HG02885 (cell line): ENCODE measurements at regions not wholly inside any gene's neighbourhood (a gene's known extent, or its start where the extent isn't known, plus 50 kb on each side); places are given as distances from the start of the nearest gene placed in this dataset.
A peak's percentile ranks its signal among the peaks of the same experiment; 100 is the strongest.

ENCODE experiments used
- ATAC-seq: cut with Tn5 transposase; IDR thresholded peaks from one replicate; pipeline ENCODE4 v1.9.1; 2021; ENCODE audit warnings: mild to moderate bottlenecking; ENCODE audit not compliant: unreplicated experiment, poor library complexity

DNA sequence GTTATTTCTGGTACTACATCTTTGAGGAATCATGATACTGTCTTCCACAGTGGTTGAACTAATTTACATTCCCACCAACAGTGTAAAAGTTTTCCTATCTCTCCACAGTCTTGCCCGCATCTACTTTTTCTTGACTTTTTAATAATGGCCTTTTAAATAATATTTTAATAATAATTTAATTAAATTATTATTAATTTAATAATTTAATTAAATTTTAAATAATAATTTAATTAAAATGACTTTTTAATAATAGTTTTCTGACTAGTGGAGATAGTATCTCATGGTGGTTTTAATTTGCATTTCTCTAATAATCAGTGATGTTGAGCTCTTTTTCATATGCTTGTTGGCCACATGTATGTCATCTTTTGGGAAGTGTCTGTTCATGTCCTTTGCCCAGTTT lies 1395.0 kb upstream of the ADGRL3 start:
- ATAC-seq = no peak

DNA sequence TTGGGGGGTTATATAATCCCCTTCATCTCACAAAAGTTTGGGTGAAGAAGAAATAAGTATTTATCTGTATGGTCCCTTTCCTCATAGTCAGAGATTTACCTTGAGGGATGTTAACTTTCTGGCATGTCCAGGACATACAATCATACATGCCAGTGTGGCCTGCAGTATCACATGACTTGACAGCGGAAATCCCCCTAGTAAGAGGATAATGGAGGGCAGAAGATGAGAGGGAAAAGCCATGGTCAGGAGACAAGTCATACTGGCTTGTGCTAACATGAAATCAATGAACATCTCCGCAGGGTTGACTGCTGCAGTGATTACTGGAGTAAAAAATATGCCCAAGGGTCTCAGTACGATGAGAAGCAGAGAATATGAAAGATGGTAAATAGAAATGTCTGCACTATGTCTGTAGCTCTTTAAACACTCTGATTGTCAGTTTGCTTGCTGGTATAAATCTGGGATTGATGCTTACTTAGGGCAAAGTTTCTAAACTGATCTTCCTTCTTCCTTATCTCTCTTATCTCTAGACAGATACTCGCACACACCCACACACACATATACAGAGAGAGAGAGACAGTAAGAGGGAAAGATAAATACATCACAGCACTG lies 1385.6 kb upstream of the ADGRL3 start:
- no peak for ATAC-seq

DNA sequence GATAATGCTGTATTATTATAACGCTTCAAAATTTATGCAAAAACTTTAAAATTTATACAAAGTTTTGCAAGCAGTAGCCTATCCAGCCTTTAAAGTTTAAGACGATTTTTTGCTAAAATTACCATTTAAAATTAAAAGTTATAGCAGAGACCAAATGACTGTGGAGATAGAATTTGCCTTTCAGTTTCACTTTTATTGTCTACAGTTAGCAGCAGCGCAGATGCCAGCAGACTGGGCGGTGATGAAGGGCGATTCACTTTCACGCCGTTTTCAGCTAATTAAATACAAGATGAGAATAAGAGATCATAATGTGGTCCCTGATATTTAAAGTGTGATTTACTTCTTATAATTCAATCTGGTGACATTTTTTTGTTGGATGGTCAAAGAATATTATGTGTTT lies 1381.5 kb upstream of the ADGRL3 start:
- ATAC-seq = peak; percentile 81

DNA sequence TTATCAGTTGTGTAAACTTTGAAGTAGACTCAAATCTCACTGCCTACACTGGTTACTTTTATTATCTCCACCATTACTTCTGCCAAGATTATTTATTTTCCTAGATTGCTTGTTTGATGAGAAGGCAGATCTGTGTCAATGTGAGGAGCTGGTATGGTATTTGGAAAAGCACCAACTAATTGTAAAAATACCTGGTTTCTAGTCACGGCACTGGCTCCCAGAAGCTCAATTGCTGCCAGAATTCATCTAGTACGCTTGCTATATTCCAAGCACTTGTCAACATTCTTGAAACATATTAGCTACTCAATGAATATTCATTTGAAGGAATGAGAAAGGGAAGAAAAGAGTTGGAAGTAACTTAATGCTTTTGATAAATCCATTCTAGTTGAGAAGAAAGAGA lies 1376.8 kb upstream of the ADGRL3 start:
- no peak for ATAC-seq

DNA sequence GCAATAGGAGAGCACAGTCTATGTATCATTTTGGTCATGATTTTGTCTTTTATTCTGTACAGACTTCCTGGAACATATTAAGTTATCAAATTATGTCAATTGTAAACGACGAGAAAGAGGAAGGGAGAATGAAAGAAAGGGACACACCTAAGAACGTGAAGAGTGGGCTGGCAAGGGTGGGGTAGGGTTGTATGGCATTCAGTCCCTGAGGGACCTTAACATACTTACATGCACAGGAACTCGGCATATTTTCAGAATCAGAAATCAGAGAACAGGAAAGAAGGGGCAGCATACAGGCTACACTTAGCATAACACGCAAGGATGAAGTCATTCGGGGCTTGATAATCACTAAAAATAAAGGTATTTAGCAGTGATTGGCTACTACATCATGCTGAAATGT lies 1375.0 kb upstream of the ADGRL3 start:
- no peak for ATAC-seq

DNA sequence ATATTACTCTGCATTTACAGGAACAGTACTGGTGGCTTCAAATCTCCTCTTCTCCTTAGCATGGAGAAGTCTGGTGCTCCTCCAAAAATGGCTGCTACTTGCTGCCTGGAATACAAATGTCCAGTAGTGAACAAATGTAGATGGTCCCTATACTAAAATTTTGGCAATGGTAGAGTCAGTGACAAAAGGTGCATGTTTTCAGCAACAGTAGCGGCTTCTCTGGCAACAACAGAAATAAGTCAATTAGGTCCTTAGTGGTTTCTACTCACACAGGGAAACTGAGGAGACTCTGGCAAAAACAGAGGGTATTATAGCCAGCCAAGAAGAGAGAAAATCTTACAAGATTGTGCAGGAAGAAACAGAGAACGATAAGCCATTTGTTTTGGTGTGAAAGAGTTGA lies 1368.4 kb upstream of the ADGRL3 start:
- no peak for ATAC-seq

DNA sequence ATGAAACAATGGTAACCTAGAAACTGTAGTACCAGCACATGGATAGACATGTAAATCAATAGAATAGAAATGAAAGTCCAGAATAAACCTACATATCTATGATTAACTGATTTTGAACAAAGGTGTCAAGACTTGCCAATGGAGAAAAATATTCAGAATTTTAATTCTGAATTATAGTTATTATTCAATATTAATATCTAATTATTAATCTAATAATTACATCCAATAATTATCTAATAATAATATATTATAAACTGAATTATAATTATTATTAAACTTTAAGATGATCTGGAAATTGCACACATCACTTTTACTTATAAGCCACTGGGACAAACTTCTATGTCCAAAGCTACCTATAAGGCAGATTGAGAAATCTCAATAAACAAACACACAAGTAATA lies 1365.2 kb upstream of the ADGRL3 start:
- ATAC-seq = no peak

DNA sequence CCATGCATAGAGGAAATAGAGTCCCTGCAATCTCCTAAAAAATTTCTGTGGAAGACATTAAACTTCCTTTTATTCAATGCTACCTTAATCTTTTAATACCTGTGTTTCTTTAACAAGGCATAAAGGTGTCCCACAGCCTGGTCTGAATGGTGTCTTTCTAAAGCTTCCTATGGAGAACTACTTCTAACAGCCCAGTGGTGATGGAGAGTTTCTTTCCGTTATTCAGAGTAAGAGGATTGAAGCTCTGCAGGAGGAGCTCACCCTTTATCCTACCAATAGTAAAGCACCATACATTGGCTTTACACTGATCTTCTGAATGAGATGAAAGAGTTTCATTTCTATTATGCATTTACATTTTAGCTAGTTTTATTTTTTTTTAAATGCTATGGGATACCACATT lies 1362.4 kb upstream of the ADGRL3 start:
- no peak for ATAC-seq

DNA sequence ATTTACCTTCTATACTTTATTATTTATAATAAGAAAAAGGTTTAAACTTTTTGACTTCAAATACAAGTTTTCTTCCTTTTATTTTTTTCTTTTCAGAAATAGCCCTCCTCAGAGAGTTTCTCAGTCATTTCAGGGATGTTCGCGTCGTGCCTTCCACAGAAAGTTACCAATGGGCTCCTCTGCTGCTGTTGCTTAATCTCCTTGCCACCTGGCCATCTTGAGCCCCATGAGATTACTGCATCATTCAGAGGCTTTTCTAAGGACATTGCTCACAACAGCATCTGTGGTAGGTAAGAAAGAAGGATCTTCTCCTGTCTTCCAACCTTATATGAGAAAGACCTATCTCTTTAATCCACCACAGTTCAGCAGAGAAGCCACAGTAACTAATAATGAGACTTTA lies 1361.9 kb upstream of the ADGRL3 start:
- ATAC-seq = no peak

DNA sequence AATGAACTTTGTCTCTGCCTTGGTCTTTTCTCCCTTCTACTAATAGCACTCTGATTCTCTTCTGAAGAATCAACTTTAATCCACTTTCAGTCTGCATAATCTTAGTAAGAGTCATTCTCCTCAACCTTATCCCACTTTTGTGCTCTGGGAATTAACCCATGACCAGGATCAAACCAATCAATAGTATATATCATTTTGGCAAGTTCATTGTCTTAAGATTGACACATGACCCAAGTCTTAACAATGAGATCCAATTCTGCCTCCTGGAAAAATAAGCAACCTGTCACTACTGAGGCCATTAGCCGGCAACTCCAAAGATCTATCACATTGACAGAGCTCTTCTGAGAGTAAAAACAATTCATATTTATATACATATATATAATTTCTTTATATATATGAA lies 1358.4 kb upstream of the ADGRL3 start:
- ATAC-seq = no peak

DNA sequence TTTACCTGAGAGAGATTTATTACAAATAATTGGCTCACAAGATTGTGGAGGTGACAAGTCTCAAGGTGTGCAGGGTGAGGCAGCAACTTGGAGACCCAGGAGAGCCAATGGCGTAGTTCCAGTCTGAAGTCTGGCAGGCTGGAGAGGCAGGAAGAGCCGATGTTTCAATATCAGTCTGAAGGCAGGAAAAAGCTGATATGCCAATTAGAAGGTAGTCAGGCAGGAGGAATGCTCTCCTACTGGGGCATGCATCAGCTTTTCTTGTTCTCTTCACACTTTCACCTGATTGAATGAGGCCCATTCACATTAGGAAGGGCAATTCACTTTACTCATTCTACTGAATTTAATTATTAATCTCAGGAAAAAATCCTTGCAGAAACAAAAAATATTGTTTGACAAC lies 1351.7 kb upstream of the ADGRL3 start:
- ATAC-seq = no peak

DNA sequence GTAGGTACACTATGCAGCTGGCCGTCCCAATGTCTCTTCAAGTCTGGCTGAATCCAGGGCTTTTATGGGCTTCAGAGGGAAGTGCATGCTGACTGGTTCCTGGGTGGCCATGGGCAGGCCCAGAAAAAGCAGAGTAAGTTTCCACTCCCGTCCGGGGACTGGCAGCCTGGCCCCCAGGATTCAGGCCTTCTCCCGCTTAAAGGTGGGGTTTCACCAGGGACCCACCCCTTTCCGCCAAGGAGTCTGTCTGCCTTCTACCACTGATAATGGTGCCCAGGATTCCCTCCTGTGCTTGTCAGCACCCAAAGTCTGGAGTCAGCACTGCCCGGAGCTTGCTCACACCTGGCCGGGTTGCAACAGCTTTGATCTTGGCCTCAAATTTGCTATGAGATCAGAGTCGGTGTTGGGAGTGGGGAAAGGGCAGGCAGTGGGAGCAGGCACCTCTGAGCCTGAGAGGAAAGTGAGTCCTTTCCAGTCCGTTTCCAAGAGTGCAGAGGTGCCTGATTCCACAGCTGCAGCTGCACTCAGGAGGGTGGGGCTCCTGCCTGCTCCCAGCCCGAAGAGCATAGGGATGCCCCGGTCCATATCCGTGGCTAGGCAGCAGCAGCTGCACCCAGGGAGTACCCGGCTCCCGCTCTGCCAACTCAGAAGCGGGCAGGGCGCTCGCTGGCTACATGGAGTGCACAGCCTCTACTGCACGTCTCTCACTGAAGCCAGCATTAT lies 1344.3 kb upstream of the ADGRL3 start:
- no peak for ATAC-seq

DNA sequence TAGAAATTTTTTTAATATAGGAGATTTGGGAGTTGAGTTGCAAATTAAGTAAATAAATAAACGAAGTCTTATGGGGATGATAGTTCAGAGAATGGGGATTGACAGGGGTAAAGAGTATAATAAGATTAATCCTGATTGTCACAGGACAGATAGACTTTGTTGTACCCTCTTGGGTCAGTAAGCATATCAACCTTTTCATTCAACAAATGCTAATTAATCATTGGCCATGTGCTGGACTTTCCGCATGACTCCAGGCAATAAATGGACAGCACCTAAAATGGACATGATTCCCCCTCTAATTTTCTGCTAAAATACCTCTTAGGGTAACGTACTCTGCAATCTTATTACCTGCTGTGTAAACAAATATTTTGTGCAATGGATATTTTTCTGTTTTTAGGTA lies 1331.1 kb upstream of the ADGRL3 start:
- no peak for ATAC-seq

DNA sequence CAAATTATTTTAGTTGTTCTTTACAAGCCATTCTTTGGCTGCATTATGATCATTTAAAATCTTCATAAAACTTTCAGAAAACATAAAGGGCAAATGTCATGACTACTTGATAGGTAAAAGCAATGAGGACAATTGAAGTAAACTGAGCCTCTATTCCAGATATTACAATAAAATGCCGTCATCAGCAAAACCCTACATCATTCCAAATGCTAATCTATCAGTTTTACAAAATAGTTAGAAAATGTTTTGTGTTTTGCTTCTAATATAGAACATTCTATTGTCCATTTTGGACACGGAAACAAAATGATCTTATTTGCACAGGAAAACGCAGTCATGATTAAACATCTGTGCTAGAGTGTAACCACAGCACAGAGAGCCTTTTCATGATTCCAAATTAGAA lies 1330.6 kb upstream of the ADGRL3 start:
- ATAC-seq = no peak

DNA sequence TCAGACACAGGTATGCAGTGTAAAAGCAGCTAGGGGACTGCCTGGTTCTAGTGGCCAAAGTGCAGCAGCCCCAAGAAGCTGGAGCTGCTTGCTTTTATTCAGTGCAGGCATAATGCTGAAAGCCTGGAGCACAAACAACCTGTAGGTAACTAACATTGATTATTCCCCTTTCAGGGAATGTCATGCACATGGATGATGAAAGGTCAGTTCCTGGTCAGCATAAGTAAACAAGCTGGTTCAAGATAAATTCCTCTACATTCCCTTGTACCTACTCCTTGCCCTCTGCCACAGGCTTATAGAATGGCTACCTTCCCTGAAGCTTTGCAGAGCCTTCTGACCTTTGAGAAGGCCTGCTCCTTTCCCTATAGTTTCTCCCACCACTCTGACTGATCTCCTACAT lies 1318.5 kb upstream of the ADGRL3 start:
- ATAC-seq = no peak

DNA sequence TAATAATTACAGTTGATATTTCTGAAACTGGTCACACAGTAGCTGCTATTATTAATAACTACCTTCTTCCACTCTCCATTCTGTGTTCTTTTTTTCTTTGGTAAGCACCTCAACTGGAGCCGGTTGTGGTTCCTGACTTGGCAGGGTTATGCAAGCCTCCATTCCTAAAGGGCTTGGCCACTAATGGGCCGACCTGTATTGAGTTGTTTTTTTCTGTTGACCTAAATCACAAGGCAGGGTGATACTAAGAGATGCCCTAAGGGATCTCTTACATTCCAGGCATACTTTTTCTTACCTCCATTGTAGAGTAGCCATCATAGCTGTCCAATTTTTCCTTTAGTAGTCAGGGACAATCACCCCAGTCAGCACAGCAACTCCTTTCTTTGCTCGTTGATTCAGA lies 1295.8 kb upstream of the ADGRL3 start:
- ATAC-seq = no peak

DNA sequence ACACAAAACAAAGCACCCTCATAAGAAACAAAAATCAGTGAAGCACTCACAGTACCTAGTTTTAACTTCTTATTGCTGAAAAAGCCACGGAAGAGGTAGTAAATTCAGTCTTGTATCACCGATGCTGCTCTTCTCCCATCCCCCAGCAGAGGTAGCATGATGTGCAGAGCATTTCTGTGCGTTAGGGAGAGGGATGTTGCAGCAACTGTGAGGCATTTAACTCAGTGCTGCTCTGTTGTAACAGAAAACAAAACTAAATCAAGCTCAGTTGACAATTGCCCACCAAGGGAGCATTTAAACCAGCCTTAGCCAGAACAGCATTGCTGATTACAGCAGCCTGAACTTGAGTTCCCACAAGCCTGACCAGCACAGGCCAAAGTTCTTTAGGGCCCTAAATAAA lies 1279.7 kb upstream of the ADGRL3 start:
- no peak for ATAC-seq

DNA sequence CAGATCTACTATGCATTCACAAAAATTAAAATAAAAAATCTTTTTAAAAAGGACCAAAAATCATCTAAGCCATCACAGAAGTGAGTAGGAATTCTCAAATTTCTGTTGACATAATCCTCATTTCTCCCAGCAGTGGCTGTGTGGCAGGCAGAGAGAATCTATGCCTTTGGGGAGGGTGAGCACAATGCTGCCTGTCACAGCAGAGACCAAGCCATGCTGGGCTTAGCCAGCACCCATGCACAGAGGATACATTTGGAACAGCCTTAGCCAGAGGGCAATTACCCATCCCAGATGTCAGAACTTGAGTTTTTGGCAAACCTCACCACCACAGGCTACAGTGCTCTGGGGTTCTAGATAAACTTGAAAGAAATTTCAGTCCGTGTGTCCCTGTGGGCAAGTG lies 1274.8 kb upstream of the ADGRL3 start:
- ATAC-seq = no peak

DNA sequence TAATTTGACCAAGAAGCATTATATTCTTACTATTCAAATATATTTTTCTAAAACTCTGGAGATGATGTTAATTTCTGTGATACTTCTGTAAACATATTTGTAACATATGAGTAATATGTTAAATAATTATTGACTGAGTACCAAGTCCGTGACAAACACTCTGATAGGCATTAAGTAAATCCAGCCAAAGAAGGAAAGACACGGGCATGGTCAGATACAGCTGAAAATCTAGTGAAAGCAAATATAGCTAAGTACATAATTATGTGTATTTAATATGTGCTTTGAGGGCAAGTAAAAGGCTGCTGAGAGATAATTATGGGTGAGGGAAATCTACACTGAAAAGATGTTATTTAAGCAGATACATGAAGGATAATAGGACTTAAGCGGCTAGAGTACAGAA lies 1263.6 kb upstream of the ADGRL3 start:
- ATAC-seq = no peak

DNA sequence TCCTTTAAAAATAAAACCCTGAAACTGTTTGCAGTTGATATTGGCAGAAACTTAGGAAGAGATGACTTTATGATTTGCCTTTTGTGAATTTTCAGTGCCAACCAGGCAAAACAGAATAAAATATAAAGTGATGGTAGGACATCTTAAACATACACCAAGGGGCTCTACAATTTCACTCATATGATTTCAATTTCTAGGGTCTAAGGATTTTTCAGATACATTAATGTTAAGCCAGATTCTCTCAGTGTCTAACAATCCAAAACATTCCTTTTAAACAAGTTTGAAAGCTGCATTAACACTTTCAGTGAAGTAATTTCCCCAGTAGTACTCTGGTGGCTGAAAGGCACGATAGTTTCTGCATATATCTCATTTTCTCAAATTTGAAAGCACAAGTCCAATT lies 1262.0 kb upstream of the ADGRL3 start:
- ATAC-seq = no peak

DNA sequence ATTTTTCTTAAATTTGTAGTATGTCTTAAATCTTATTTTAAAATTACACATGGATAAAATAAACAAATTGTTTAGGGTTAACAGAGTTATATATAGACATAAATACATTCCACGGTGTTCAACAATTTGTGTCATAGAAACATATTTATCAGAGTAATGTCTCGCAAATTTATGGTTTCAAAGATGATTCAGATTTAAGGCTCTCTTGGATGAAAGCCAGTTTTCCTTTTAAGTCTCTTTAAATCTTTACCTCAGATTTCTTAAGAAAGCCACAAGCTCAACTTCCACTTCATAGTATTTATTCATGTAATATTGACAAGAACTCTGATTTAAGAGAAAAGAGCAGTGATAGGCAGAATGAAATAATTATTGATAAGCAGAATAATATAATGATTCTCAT lies 1254.8 kb upstream of the ADGRL3 start:
- ATAC-seq = no peak

DNA sequence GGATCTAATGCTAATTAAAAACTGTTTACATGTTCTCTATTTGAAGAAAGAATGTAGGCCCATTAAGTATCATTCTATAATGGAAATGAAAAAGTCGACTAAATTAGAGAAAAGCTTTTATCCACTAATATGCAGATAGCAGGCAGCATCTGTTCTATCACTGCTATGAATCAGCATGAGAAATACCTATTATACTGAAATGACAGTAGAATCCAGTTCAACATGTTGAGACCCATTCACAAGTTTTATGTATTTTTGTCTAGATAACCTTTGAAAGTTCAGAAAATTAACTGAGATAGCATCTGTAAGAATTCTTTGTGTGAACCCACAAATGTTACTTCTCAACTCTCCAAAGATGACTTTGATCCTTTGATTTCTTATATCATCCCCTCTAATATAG lies 1254.4 kb upstream of the ADGRL3 start:
- no peak for ATAC-seq
